Right renal pelvis (tissue), 4 donors: ENCODE measurements at regions not wholly inside any gene's neighbourhood (a gene's known extent, or its start where the extent isn't known, plus 50 kb on each side); places are given as distances from the start of the nearest gene placed in this dataset.

Source experiments
- DNase-seq, 4 donors: peaks; one replicate each; pipeline ENCODE4 v3.0.0-alpha.2; 2013; ENCODE audit warnings: low read depth in 4 of 4, low spot score in 3 of 4, missing footprints in 1 of 4

GRCh38 chrX:39802354-39802753 lies 295.4 kb downstream of the BCOR start:
- no peak for DNase-seq

DNA sequence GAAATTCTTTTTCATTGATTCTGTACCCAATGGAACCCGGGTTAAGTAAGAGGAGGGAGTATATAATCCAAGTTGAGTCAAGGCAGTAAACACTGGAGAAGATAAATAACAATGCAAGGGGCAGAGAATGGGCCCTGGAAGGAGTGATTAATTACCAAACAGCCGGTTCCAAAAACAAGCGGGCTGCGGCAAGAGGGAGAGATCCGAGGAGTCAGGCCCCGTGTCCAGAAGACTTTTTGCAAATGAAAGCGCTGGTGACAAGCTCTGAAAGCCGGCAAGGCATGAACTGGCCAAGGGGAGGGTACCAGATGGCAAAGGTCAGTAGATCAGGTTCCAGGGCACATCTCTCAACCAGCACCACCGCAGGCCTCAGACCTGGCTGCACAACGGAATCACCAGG lies 294.9 kb downstream of the BCOR start:
- DNase-seq: no peak

GRCh38 chrX:39805022-39805421 lies 292.7 kb downstream of the BCOR start:
- no peak for DNase-seq

DNA sequence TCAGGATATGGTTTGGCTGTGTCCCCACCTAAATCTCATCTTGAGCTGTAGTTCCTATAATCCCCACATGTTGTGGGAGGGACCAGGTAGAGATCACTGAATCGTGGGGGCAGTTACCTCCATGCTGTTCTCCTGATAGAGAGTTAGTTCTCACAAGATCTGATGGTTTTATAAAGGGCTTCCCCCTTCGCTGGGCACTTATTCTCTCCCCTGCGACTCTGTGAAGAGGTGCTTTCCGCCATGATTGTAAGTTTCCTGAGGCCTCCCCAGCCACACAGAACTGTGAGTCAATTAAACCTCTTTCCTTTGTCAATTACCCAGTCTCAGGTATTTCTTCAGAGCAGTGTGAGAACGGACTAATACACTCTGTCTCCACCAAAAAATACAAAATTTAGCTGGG lies 291.9 kb downstream of the BCOR start:
- no peak for DNase-seq

DNA sequence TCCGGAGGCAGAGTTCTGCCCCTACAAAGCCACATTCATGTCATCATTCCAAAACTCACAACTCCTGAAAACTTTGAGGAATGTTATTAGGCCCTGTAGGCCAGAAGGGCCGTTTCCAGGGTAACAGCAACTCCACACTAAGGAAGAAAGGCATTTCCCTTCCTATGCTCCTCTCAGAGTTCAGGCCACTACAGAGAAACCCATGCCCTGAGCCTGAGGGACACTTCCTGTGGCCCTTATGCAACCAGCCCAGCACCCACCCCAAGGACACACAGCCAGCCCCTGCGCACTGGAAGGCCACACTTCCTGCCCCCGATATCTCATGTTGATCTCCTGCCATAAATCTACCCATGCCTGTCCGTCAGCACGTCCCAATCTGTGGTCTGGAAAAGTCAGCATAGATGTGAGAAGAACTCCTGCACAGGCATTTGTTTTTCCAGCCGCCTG lies 289.3 kb downstream of the BCOR start:
- no peak for DNase-seq

- DNase-seq: no peak
These were observed 288.4 kb downstream of the BCOR start for GRCh38 chrX:39809331-39809730.

- DNase-seq: no peak
These were observed 286.9 kb downstream of the BCOR start for GRCh38 chrX:39810901-39811300.

DNA sequence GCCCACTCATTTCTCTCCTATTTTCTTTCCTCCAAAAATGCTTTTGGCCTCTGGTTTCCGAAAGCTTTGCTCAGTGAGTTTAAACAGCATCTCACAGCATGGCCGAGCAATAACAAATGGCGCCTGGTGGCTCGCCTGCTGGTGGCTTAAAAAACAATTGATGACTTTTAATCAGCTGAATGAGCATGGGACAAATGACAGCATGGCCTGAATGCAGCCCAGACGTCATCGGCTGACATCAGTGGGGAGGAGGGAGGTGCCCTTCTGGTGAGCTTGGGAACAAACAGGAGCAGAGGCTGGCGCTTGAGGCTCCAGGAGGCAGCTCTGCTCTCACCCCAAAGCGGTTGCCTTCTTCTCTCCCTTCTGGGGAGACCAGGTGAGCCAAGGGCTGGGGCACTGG lies 286.4 kb downstream of the BCOR start:
- DNase-seq: no peak

DNA sequence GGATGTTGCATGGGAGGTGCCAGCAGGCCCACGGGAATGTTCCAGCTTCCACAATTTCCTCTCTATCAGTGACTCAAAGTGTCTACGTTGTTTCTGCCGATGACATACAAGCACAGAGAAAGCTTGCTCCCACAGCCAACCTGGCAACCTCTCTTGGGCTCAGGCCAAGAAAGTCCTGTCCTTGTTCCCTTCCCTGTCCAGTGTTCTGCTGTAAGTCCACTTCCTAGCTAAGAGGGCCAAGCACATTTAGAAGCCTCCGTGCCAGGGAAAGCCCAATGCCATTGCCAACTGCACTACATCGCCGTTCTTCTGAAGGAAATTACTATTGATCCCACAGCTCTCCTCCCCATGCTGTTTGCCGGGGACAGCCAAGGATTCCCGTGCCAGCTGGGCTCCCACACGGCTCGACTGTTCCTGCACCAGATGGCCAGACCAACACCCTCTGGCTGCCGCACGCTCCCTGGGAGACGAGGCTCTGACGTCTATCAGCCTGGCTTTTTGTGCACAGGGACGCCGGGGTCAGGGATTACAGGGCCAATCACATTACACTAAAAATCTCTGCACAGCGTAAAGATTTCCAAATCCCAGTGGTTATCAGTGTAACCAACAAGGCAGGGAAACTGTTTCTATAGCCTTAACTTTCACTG lies 284.0 kb downstream of the BCOR start:
- no peak for DNase-seq

DNA sequence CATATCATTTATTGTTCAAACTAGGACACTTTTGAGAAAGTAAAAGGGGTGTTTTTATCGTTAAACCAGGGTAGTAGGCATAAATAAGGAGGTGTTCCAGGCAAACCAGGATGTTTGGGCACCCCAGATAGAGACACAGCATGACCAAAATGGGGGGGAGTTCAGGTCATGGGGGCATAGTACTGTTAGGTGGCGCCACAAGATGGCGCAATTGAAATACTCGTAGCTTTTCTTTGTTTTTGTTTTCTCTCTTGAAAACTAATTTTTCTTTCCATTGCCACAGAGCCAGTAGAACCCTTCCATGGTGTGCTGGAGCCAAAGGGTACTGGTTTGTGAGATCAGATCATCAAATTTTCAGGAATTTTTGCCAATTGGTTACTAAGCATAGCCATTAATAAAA lies 283.4 kb downstream of the BCOR start:
- no peak for DNase-seq

DNA sequence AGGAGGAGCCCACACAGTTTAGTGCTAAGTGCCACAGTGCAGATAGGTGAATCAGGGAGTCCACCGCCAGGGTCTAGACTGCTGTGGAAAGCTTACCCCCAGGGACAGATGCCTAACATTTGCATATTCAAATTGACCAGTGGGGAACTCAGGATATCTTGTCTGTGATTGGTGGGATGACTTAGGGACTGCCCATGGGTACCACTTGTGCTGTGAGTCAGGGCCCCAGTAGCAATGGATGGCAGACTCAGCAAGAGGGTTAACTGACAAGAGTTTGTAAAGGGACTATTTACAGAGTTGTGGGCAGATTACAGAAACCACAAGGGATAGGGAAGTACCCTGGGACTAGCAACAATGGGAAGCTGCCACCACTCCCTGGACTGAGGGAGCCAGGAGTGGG lies 282.1 kb downstream of the BCOR start:
- no peak for DNase-seq

GRCh38 chrX:39816871-39817731 lies 280.7 kb downstream of the BCOR start:
- no peak for DNase-seq

- DNase-seq: no peak
These were observed 279.8 kb downstream of the BCOR start for GRCh38 chrX:39817754-39818470.

GRCh38 chrX:39818750-39819149 lies 279.0 kb downstream of the BCOR start:
- DNase-seq: no peak

- DNase-seq: no peak
These were observed 277.6 kb downstream of the BCOR start for GRCh38 chrX:39819921-39820849.

DNA sequence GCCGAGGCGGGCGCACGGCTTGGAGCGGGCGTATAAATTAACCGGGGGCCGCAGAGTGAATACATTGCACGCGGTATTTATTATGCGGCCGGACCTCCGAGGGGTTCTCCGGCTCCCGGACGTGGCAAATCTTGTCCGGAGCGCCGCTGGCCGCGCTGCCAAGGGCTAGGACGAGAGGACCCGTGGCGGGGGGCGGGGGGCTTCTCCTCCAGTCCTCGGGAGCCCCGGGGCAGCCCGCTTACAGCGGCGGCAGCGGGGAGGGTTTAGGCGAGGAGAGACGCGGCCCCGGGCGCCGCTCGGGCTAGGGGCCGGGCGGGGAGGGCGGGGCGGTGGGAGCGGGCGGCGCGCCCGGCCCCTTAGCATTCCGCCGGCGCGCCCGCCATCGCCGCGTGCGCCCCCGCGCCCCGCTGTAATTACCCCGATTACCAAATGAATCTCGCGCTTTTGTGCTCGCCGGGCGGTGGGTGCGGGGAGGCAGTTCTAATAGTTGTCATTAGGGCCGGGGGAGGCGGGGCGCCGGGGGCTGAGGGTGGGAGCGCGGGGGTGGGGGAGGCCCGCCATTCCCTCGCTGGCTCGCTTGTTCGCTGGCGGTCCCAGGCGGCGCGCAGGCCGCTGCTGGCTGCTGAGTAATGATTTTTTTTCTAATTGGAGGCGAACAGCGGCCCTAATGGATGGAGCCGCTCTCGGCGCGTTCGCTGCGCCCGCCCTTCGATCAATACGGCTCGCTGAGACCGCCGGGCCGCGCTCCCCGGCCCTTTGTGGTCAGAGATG lies 276.6 kb downstream of the BCOR start:
- no peak for DNase-seq

DNA sequence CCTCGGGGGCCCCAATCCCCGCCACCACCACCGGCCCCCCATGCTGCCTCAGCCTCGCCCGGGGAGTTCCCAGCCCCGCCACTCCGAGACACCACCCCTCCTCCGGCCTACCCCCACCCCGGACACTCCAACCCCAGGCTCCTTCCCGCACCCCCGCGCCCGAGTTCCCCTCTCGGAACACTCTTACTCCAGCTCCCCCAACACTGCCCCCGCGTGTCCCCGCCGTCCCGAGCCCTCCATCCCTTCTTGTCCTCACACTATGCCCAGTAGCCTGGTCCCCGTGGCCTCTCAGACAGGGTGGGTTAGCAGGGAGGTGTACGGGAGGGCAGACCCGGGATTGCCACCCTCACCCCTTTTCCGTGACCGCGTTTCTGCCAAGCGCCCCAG lies 276.1 kb downstream of the BCOR start:
- no peak for DNase-seq

DNA sequence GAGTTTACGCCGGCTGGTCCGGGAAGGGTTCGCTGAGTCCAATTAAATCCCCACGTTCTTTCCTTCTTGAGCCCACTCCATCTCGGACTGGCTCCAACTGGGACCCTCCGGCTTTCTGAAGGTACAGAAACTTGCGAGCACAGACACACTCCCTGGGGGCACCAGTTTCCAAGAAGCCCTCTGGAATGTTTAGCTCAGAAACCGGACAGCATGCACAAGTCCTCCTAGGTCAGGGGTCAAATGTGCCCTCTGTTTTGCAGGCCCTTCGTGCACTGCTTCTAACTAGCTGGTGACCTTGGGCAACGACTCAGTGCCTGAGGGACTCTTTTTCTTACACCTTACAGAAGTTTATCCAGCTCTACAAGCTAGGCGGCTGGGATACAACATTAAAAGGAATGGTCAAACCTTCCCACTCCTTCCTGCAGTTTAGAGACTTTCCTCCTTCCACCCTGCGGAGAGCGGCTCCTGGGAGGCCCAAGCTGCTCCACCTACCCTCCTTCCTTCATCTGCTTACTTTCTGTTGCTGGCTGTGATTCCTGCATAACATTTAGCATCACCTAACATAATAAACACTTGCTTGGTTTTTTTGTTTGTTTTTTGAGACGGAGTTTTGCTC lies 275.5 kb downstream of the BCOR start:
- no peak for DNase-seq

GRCh38 chrX:39823424-39823823 lies 274.3 kb downstream of the BCOR start:
- no peak for DNase-seq
